22Rv1 (cell line): ENCODE measurements at regions not wholly inside any gene's neighbourhood (a gene's known extent, or its start where the extent isn't known, plus 50 kb on each side); places are given as distances from the start of the nearest gene placed in this dataset.

Source experiments
- ZFX ChIP-seq: fragments of 450-650 bp; IDR thresholded peaks from 2 replicates; pipeline ENCODE4 v1.6.1; 2017; ENCODE audit warnings: antibody characterized with exemption, borderline replicate concordance
- TF ChIP-seq, protein P1 (sequence below): fragments of 450-650 bp; IDR thresholded peaks from 2 replicates; pipeline ENCODE4 v1.5.1; 2017; ENCODE audit warnings: mild to moderate bottlenecking

DNA sequence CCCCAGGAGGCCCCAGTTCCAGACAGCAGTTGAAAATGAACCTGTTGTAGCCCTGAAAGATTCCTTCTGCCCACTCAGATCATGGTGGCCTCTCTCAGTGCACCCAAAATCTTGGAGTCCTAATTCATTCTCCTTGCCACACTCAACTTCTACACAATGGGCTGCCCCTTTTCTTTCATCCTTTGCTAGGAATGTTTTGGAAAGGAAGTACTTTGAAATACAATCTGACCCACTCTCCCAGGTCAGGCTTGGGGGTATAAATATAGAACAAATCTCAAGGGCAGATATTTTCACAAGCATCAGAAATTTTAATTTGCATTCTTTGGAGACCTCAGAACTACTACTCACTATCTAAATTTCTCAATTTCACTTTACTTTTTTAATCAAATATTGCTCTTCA is 103.2 kb upstream of the SH3BP4 start:
- TF ChIP-seq, protein P1, sequence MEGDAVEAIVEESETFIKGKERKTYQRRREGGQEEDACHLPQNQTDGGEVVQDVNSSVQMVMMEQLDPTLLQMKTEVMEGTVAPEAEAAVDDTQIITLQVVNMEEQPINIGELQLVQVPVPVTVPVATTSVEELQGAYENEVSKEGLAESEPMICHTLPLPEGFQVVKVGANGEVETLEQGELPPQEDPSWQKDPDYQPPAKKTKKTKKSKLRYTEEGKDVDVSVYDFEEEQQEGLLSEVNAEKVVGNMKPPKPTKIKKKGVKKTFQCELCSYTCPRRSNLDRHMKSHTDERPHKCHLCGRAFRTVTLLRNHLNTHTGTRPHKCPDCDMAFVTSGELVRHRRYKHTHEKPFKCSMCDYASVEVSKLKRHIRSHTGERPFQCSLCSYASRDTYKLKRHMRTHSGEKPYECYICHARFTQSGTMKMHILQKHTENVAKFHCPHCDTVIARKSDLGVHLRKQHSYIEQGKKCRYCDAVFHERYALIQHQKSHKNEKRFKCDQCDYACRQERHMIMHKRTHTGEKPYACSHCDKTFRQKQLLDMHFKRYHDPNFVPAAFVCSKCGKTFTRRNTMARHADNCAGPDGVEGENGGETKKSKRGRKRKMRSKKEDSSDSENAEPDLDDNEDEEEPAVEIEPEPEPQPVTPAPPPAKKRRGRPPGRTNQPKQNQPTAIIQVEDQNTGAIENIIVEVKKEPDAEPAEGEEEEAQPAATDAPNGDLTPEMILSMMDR: no peak
- no peak for TF ChIP-seq ZFX
